T-helper 1 cell (primary cell): ENCODE measurements at regions not wholly inside any gene's neighbourhood (a gene's known extent, or its start where the extent isn't known, plus 50 kb on each side); places are given as distances from the start of the nearest gene placed in this dataset.
A peak's percentile ranks its signal among the peaks of the same experiment; 100 is the strongest.
"Not testable (repeated sequence)": the region's sequence is repeated elsewhere in the genome, so short reads cannot be mapped to it uniquely, and the experiment has no call there.

Source experiments
- DNase-seq, 5 donors: peaks; one replicate each; pipeline ENCODE4 v3.0.0-alpha.2; 2012 to 2020

DNA sequence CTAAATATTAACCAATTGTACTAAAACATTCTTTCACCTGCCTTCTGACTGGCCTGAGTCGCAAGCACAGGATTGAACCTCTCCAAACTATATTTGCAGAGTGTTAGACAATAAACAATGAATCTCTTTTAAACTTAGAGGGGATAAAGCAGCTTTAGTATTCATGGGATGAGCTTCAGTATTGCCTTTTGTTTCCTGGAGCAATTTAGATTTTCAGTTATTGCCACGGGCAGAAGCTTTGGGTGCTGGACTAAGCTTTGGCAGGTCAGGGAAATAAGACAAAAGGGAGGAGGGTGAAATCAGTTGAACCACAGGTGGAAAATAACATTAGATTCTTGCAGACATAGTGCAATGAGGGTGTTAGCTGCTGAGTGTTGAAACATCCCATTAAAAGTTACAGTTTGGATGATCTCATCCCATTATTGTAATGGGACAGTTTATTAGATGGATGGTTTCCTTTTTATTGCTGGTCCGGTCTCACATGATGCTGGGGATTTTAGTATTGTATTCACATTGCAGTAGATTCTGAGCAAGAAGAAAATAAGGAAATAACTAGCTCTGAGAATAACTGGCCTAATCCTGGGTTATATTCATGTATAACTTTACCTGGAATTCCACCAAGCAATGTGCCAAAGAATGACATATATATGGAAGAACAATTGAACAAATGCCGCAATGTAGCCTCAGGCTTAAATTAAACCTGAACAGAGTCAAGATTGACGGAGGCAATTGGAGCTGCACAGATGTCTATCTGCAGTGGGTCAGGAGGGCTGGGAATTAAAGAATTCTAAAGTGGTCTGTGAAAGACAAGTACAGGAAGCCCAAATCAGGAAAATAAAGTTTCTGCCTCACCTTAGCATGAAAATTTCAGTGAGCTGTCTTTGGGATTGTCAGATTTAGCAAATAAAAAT is 1092.8 kb upstream of the SEL1L start:
- no peak for DNase-seq

DNA sequence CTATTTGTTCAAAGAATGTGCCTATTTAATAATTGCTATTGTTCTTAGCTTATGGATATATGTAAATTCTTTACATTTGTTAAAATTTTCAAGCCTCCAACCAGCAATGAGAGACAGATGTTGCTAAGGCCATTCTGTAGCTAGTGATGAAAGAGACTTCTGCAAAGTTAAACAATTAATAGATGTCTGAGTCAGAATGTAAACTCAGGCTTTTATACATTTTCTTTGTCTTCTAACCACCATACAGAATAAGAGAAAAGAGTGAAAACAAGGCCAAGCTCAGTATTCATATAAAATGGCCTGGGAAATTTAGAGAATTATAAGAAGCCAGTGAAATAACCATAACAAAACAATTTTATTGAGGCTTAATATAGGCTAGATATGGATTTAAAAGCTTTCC is 1102.3 kb upstream of the SEL1L start:
- no peak for DNase-seq

DNA sequence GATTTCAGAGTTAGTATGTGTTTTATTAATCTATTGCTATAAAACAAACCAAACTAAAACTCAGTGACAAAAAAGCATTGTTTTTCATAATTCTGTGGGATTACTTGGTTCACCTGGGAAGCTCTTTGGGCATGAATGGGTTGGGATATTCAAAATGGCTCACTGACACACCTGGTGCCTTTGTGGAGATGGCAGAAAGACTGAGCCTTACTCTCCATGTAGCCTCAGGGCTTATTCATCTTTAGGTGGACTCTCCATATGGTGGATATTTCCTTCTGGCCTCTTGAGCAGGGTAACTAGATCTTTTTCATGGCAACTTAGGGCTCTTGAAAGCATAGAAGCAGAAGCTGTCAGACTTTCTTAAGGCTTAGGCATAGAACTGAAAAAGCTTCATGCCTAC is 1102.8 kb upstream of the SEL1L start:
- DNase-seq: no peak

DNA sequence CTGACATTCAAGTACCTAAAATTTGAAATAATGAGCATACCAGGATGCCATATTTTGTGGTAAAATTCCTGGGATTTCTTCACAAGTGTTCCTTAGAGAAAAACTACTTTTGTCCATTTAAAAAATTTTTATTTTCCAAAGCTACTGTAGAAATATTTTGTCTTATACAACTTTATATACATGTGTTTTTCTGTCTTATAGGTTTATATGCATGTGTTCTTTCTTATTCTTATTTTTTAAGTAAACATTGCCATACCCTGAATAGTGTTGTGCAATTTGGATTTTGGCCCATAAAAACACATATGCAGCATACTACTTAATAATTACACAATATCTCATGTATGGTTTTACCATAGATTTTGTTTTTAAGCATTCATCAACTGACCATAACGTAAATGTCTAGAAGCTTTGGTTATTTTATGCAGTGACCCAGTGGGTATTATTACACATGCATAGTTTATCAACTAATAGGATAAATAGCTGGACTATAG is 1107.4 kb upstream of the SEL1L start:
- DNase-seq: no peak

DNA sequence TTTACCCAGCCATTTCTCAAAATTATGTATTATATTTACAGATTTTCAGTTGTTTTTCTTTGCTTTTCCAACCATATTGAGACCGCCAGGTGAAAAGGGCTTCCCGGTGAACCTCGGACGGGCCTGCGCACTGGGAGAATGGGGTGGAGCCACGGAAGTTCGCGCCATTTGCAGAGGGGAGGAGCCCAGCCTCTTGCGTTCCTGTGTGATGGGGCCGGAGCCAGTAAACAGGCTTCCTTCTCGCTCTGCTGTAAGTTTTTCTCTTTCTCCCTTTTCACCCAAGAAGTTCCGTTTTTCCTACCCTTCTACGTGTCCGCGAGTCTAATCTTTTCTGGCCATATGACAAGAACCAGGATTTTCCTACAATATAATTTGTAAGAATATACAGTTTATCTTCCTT is 1108.8 kb upstream of the SEL1L start:
- peak in 1 of 5 donors; percentile 7 for DNase-seq

DNA sequence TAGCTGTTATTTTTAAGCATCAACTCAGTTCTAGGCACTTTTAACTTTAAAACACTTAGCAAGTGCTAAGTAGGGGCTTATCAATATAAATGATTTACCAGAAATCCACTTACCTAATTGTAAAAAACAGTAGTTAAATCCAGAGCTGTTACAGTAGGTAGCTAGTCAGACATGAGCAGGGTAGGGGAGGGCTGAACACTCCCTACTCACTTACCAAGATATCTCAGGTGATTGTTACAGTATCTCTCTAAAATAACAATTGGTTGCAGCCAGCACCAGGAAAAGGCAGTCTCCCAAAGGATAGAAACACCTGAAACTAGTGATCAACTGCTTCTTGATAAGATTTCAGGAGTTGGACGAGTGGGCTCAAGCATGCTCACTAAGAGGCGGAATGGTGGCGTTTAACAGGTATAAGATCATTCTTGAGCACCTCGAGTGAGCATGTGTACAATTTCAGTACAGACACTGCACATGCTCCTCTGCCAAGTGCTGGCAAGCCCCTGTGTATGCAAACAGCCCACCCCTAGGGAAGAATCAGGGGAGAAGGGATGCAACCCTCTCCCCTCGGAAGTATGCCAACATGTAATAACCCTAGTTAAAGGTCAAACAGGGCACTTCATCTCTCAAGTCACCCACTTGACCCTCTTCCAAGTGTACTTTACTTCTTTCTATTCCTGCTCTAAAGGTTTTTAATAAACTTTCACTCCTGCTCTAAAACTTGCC is 1113.6 kb upstream of the SEL1L start:
- no peak for DNase-seq

DNA sequence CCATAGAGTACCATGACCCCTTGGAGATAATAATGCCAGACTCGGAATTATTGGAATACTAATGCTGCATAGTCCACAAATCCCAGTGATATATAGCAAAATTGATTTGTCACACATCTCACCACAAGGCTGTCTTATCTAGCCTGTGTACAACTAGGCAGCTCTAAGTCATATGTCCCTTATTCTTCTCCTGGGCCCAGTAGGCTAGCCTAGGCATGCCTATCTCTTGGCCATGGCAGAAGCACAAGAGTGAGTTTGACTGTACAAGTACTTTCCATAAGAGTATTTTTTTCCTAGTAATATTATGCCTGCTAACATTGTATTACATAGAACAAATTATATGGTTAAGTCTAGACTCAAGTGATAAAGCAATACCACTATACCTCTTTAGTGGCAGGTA is 1122.1 kb upstream of the SEL1L start:
- DNase-seq: no peak

DNA sequence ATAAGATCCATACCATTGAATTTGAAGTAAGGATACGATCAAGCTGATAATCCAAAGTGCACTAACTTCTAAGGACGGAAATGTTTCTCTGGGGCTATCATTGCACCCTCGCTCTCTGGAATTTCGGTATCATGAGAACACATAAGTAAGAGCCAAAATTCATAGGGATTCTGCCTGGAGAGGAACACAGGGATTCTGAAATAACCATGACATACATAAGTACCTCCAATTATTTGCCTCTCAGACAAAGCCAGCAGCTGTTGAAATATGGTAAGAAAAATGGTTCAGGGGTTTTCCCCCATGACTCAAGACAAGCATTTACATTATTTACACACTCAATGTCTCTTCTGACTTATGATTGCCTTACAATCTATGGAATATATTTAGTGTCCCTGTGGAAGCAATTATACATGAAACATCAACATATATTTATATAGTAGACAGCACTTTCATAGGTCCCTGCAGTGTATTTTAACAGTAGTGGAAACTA is 1123.6 kb upstream of the SEL1L start:
- DNase-seq: no peak

DNA sequence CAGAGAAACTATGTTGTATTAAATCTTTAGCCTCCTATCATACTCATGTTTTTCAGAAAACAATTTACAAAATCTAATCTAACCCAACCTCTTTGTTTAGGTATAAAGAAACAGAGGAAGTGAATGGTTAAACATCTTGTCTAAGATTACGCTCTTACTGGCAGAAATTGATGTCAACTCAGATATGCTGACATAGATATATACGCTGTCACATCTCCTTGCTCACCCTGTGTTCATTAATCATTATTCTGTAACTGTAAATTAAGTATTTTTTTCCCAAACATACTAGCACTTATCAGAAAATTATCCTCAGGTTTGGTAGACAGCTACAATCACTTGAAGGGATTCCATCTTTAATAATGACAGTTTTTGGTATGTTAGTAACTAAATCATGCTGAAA is 1127.6 kb upstream of the SEL1L start:
- DNase-seq: no peak

DNA sequence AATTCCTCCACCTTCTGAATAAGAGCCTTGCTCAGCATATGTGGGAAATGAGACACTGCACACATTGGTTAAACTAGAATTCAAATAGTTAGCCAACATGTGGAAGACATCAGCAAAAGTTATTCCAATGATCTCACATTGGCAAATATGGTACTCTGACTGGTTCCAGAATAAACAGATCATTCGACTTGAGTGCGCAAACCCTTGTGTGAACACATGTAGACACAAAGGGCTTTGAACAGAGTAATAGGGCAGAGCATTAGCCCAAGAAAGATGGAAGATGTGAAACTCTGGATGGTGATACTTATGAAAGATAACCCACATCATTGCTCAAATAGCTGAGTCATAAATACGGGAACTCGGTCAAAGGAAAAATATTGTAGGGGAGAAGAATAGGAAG is 1133.4 kb upstream of the SEL1L start:
- DNase-seq: no peak

DNA sequence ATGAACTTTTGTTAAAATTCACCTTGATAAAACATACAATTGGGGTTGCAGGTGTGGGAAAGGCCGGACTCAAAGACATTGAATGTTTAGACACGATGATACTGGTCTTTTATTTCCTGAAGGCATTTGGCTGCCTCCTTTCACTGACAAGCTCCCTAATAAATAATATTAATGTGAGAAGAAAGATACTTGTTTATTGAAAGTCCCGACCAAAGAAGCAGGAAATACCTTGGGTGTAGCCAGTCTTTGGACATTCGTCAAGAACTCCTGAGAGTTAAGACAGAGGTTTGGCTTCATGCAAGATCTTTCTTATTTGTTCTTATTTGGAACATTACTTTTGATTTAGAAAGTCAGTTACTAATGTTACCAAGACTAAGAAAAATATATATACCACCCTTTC is 1133.8 kb upstream of the SEL1L start:
- DNase-seq: no peak

DNA sequence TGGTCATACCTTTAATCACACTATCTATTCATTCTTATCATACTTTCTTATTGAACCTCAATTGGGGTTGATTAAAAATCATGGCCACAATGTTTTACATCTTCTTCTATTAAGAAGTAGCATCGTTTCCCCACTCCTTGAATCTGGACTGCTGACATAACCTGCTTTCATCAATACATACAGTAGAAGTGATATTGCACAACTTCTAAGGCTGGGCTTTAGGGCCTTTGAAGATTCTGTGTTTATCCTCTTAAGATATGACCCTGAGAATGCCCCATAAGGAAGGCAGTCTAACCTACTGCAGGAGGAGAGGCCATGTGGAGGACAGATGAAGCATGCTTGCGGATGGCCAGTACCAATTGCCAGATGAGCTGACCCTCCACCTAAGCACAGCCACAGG is 1142.8 kb upstream of the SEL1L start:
- no peak for DNase-seq

DNA sequence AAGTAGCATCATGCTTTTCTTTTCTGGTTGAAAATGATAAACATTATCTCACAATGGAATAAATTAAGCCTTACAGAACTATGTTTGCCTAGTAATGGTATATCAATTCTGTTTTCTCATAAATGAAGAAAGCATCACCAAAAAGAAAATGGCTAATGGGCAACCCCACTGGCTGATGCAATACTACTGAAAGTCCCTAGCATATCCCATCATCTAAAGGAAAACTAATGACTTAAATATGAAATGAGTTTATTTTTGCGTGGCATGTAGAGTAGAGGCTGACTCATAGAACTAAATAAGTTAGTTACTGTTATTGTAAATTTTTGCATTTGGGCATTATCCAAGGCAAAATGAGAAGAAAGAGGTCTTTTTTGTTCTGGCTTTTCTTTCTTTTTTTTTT is 1156.3 kb upstream of the SEL1L start:
- DNase-seq: no peak

DNA sequence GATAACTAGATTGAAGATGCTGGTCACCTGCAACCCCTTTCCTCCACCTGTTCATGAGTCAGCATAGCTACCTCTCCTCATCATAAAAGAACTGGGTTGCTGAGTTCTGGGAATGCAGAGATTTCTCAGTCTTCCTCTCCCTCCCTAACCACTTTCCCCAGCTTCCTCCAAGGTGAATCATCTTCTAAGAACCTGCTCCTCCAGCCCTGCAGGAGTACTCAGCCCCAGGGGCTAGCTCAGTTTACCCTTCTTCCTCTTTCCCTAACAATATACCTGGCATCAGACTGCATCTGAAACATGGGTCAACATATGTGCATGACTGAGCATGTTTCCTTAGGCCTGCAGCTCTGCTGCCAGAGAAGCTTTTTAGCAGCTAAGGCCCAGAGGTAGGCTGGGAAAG is 1157.5 kb upstream of the SEL1L start:
- not testable (repeated sequence) for DNase-seq

DNA sequence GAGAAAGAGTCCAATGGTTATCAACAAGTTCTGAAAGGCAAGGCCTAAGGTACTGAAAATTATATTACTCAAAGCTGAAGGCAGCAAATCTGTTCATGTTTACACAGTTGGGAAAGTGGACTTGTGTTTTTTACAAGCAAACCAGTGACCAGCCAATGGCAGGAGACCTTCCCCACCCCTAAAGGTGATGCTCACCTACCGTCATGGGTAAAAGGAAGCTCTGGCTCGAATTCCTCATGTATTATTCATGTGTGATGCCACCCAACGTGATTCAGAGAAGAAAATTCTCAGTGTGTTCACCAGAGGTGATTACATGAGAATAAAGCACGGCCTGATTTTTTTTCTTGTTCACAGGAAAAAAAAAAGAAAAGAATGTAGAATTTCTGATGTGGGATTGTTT is 1161.2 kb upstream of the SEL1L start:
- DNase-seq: no peak

DNA sequence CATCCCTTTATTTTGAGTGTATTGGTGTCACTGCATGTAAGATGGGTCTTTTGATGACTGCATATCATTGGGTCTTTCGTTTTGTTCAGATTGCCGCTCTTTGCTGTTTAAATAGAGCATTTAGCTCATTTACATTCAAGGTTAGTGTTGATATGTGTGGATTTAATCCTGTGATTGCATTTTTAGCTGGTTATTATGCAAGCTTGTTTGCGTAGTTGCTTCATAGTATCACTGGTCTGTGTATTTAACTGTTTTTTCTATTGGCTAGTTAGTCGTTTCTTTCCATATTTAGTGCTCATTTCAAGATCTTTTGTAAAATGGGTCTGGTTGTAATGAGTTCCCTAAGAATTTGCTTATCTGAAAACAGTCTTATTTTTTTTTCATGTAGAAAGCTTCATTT is 1170.6 kb upstream of the SEL1L start:
- no peak for DNase-seq

DNA sequence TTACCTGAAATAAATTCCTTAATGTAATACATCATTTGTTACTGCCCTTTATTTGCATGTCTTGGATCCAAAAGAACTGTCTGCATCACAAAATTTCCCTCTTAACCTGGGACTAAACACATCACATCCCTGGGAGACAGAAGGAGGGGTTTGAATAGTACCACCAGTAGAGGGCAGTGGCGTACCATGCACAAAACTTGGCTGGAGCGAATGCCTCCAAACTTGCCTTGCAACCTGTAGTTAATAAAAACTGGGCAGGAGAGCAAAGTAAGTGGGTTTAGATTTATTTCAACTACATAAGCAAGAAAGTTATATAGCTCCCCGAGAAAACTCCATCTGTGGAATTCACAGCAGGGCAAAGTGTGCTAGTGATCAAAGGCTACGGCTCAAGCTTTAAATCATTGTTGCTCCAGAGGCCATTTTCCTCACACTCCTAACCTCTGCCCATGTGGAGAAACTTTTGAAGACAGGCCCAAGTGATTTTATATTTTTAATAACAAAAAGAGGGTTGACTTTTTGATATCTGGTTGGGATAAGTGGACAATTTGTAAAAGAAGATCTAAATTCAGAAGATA is 1176.7 kb upstream of the SEL1L start:
- DNase-seq: peak in 1 of 5 donors; percentile 9

DNA sequence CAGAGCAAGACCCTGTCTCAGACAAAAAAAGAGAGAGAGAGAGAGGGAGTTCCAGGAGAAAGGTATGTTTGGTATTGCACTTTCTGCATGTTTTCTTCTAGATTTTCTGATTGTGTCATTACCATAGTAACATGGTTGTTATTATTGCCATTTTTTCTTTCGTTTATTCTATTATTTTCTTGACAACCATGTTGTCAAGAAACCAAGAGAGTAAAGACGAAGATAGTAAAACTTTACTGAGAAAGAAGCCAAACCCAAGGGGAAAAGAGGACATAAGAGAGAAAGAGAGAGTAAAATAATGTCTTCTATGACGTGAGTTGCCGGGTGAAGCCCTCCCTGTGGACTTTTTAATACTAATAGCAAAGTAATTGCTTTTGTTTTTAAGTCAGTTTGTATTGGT is 1186.0 kb upstream of the SEL1L start:
- DNase-seq: no peak

DNA sequence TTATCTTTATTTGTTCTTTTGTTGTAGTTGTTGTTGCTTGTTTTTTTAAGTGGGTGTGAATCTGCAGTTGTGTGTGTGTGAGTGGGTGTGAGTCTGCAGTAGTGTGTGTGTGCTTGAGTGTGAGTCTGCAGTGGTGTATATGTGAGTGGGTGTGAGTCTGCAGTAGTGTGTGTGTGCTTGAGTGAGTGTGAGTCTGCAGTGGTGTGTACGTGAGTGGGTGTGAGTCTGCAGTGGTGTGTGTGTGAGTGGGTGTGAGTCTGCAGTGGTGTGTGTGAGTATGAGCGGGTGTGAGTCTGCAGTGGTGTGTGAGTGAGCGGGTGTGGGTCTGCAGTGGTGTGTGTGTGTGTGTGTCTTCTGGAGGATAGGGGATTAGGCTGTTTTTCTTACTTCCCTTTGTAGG is 1186.8 kb upstream of the SEL1L start:
- no peak for DNase-seq

DNA sequence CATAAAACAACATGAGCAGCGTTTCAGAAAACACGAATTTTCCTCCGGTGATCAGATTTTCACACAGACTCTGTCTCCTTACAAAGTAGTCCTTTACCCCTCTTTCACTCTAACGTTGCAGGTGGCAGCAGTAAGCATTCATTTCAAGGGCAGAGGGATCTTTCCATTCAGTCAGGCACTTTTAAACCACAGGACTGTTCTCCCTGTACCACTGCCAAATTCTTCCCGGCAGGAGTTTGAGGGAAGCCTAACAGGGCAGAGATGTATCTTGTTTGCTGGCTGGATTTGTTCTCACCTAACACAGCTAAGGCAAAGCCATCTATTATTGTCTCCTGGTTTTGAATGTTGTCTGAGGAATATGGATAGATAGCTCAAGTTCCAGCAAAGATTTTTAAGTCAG is 1187.3 kb upstream of the SEL1L start:
- no peak for DNase-seq

DNA sequence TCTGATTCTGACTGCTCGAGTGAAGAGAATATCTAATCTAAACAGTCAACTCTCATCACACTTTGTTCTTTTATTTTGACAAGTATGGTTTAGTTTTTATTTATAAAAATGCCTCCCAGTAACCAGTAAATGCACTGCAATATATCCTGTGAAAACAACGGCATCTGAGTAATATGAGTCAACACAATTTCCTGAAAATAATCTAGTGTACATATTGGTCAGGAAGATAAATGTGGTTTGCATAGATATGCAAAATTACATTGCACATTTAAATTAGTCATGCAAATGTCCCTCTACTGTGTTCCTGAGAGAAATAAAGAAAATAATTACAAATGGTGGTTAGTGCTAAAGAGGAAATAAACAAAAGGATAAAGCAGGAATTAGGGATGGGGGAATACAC is 1190.7 kb upstream of the SEL1L start:
- no peak for DNase-seq

DNA sequence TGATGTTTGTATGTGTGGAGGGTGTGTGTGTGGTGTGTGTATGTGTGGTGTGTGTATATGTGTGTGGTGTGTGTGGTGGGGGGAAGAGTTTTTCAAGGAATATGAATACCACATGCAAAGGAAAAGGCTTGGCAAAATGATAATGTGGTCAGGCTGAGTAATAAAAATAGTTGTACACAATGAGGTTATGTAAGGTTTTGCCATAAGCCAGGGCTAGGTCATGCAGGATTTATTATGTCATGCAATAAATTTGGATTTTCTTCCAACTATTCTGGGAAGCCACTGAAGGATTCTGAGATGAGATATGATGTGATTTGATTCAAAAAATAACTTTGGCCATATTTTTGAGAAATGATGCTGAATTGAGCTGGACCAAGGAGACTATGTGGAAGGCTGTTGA is 1191.6 kb upstream of the SEL1L start:
- no peak for DNase-seq

DNA sequence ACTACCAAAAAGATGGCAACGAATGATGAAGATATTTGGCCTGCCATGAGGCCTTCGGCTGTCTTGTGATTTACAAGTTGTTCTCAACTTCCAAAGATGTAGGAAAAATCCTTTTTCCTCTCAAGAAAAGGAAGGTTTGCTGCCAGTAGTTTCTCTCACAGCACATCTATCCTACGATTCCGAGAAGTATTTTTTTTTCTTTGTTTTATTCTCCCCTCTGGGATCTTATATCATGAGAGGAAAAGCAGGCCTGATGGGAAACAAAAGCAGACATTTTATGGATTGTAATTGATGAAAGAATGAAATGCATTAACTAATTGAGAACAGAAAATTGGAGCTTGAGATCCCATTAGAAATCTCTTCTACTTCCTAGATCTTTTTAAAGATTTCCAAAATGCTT is 1197.9 kb upstream of the SEL1L start:
- no peak for DNase-seq

DNA sequence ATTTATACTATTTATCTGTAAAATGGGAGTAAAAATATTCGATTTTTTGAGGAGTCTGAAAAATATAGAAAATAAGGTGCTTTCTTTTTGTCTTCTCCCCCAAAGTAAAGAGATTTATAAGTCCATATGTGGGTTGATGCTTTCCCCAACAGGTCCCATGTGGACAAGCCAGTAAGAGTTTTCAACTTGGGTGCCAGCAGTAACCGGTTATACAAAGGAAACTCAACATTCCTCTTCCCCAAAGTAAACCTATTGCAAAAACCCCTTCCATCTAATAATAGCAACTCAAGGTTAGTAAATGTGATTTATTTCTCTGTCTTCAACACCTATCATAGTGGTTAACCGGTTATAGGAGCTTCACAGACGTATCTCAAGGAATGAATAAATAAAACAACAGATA is 1206.9 kb upstream of the SEL1L start:
- DNase-seq: no peak
